HG03135 (cell line): ENCODE measurements at regions not wholly inside any gene's neighbourhood (a gene's known extent, or its start where the extent isn't known, plus 50 kb on each side); places are given as distances from the start of the nearest gene placed in this dataset.

Source experiments
- ATAC-seq: cut with Tn5 transposase; IDR thresholded peaks from one replicate; pipeline ENCODE4 v1.9.1; 2021; ENCODE audit warnings: mild to moderate bottlenecking, moderate library complexity; ENCODE audit not compliant: unreplicated experiment

DNA sequence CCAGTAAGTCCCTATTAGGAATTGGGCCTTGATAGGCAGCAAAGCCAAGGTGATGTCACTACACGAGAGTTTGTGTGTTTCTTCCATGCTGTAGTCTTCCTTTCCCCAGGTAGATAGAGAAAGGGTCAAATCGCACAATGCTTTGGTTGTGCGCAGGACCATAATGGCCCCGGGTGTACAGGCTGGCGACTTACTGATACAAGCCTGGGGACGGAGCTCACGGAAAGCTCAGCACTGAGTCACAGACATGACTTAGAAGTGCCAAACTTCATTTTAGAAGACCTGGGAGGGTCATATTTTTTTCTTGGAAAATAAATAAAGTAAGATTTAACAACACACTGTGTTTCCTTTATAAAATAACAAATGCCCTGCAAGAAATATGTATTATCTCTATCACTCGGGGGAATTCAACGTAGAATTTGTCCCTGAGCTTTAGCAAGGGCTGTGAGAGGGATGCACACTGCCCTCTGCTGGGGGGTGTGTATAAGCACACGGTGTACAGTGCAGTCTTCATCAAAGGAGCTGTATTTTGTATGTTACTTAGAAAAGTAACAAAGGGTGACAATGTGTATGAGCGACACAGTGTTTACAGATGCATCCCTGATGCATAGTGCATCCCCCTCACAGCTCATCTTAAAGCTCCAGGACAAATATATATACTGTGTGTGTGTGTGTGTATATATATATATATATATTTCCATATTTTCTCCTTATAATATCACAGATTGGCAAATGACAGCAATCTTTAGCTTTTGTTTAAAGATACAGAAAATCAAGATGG lies 254.5 kb upstream of the VEGFC start:
- ATAC-seq: peak; percentile 90

DNA sequence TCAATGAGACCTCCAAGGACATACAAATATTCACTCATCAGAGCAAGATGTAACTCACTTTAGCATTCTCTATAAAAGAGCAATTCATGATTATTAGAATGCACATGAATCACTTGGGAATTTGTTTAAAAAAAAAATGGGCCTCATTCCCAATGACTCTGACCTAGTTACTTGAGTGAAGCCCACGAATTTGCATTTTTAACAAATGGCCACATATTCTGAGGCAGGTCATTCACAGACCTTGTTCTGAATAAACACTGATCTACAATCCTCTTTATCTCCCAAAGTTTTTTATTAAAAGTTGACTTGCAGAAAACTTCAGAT lies 255.1 kb upstream of the VEGFC start:
- ATAC-seq: no peak

DNA sequence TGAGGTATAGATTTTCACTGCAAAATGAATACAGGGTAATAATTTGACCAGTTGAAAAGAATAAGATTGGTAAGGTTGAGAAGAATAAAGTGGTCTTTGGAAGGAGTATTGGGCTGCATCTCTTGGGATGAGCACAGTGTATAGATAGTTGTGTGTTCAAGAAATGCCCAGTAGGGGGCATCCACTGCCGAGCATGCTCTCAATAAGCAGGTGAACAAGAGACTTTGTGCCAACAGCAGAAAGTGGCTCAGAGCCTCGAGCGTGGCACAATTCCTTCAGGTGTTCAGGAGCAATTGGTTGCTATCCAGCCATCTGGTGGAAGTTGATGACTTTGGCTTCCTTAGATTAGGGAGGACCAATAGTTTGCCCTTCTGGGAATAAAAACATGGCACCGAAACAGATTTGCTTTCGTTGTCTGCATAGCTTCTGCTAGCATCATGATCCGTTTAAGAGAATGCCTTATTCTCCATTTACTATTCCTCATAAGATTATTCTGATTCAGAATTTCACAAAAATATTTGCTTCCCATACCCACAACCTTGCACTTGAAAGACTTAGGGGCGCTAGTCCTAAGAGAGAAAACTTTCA lies 258.1 kb upstream of the NEIL3 start:
- peak; percentile 87 for ATAC-seq

DNA sequence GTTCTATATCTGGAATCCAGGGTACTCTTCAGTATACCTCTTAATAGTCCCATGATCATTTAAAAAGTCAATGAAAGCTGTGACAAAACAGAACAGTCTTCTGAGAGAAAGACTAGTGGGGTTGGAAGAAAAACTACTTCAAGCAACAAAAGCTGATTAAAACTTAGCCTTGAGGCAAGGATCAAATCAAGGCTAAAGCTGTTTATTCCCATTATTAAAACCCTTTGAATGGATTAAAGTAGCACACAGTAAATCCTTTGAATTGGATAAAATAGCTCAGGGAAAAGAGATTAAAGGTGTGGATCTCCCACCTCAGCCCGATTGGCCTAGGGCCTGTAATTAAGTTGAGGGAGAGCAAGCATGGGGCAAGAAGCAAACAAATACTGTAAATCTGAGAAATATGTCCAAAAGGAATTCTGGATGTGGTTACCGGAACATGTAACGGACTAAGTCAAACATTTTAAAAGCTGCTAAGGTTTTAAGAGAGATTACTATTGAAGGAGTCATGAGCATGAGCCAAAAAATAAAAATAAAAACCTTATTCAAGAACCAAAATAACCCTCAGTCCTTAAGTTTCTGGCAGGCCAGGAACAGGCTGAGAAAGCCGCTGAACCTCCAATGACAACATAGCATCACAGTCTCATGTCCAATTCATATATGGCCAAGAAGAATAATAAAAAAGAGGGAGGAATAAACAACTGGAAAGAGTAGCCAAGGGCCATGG lies 257.3 kb upstream of the NEIL3 start:
- no peak for ATAC-seq

DNA sequence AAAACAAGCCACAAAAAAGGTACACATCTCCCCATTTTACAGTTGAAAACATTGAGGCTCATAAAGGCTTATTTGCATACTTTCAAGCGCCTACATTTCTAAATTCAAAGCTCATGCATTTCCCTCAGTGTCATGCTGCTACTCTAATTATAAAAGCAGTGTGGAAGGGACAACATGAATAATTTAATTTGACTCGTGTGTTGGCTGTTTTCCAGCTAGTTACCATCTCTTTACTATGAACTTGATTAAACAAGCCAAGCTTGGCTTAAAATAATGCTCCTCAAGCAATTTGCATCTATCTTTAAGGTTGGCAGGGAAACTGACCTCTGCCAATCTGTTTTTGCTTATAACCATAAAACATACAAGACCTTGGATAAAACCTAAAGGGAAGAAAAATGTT lies 252.5 kb upstream of the NEIL3 start:
- ATAC-seq: no peak

DNA sequence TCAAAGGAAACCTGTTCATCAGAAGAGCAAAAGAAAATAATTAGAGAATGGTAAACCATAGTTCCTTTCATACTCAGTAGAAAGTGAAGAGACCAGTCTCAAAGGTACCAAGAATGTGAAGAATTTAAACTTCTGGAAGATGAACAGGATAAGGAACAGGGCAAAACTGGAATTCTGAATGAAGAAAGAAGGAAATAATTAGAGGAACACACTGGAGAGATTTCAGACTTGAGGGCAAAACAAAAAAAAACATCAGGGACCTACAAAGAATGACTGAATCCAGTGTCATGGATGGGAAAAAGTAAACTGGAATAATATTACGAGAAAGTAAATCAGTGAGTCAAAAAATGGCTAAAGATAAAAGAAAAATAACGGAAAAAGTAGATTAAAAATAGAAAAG lies 245.6 kb upstream of the NEIL3 start:
- ATAC-seq: no peak

DNA sequence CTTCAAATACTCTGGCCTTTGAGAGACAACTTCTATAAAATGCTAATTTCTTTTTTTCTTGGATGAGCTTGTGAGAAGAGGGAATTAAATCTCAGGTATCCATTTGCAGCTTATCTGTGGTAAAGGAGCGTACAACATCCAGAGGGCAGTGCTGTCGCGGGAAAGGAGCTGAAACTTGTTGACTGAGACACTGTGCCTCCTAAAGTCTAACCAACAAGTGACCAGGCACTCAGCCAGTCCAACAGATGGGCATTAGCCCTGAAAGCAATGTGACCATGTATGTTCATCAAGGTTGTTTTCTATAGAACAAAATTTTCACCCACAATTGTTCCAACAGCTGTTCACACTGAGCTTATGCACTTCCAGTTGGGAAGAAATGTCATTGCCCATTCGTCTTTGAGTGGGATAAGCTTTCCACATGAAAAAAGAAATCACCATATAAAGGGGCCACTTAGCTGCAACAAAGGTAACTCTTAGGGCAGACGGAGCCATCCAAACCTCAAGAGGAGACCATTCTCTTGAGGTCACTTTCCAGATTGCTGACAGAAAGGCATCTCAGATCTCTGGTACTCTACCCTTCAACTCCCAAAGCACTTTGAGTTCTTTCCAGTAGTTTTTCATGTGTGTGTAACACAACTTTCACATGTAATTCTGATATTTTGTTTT lies 244.8 kb upstream of the NEIL3 start:
- ATAC-seq: no peak

DNA sequence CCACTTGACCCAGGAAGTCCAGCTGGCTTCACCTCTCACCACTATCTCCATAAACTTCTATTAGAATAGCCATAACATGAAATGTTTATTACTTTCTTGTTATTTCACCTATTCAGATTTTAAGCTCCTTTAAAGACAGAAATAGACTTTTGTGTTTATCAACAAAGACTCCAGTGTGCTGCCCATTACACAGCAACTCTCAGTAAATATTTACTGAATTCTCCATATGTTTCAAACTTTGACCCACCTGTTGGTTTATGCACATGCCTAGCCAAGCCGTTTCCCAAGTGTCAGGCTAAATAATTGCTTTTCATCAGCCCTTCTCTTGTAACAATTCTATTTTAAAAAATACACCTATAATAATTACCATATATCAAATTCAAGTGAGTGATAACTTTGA lies 242.9 kb upstream of the NEIL3 start:
- ATAC-seq: no peak

DNA sequence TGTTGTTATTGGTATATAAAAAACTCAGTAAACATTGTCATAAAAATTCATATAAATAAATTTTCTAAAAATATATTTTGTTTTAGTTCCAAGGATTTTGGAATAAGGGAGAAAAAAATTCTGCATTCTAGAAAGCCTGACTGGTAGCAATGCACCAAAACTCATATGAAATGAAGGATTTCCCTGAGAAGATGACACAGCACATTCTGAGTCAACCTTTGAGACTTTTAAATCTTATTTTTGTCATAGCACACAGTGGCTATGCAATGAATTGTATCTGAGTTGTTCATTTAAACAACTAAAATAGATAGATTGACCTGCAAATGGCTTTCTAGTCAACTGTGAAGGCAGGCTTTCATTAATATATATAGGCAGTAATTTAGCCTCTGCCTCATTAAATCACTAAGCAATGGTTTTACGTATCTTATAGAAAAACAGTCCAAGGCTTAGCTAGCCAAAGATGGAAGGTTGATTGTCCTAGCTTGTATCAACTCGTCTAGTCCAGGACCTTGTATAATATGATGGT lies 239.1 kb upstream of the NEIL3 start:
- ATAC-seq: no peak

DNA sequence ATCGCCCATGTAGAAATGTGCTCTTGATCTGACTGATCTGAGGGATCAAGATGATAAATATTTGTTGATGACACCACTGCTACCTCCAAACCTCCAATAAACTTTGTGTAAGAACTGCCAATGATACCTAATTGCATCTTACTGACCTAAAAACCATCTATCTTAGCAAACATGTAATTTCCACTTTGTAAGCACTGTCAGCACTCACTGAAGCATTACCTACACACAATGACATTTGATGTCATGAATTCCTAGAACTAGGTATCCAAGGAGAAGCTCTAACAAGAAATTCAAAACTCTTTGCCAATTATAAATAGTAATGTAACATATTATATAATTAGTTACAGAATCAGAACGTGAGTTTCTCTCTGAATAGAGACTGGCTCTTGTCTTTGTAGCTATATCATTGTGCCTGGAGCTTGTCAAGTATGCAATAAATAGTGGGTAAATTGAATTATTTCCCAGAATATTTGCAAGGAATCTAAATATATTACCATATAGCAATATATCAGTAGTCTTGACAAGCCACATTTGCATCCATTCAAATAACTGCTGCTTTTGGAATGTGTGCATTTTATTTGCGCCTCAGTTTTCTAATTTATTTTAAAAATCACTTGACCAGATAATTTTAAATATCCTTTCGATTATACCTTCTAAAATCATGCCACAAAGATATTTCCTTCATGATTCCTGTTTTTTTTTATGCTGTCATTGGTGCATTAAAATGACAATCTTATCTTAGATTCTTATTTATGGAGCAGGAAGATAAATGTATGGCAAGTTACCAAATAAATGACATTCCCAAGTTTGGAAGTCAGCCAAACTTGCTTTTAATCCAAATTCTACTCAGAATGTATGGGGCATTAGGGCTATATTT lies 232.3 kb upstream of the NEIL3 start:
- ATAC-seq: no peak

DNA sequence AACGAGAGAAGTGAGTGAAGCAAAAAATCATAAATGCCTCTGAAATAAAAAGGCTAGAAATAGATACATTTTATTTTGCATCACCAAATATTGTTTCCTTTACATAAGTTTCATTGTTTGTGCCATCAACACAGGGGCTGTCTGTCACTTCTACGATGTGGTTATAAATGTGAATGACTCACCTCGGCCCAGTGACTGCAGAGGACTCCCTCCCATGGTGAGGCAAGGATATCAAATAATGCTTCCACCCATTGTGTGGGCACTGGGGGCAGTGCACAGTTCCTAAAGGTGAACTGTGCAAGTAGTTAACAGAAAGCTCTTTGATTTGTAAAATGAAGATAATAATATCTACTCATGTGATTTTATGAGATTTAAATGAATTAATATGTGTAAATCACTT lies 230.3 kb upstream of the NEIL3 start:
- no peak for ATAC-seq

DNA sequence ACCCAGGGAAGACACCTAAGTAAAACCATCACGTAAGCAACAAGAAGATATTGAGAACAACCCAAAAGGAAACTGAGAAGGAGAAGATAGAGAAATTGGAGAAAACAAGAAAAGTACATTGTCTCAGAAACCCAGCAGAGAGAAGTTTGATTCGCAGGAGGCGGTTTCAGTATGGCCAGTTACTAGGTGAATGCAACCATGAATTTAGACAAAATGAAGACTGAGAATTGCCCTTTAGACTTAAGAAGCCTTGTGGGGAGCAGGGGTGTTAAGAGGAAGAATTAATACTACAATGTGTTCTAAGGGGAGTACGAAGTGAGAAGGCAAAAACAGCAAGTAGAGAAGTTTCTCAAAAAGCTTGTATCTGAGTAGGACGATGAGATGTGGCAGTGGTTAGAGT lies 229.3 kb upstream of the NEIL3 start:
- no peak for ATAC-seq

DNA sequence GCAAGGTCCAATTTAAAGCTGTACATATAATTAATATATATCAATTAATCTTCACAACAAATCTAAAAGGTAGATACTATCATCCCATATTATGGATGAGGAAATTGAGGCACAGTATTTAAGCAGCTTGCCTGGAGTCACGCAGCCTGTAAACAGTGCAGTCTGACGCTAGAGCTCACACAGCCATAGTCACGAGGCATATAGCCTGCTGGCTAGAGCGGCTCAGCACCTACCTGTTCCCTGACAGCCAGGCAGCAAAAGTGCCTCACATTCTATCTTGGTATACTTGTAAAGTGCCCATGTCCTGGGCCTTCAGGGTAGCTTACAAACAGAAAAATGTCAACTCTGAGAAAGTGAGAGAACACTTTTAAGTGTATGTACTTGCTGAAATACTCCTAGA lies 222.6 kb upstream of the NEIL3 start:
- no peak for ATAC-seq

DNA sequence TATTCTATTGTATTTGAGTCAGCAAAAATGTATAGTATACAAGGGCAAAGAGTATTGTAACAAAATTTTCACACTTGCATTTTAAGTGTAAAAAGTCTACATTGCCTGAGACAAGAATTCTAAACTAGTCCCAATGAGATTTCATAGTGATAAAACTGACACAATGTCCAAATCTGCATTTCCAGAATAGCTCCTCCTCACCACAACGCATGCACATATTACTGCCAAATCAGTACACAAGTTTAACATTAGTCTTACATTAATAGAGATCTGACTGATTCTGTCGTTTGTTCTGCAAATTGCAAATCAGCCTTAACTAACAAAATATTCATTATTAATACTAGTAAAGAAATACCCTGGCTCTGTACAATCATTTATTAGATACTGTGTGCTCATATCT lies 222.2 kb upstream of the NEIL3 start:
- no peak for ATAC-seq

DNA sequence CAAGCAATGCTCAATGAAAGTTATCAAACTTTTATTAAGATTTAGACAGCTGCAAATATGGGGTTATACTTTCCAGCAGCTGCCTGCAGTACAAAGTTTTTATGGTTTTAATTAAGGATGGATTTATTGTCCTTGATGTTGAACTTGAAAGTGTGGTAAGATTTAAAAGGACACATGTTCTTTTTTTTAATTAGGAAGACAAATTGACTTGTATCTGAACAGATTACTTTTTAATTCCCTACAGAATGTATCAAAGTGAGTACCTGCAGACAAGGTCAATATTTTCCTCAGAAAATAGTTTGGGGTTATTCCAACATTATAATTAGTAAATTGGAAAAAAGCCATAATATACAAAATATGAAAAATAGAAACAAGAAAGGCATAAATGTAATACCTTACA lies 218.2 kb upstream of the NEIL3 start:
- ATAC-seq: no peak

DNA sequence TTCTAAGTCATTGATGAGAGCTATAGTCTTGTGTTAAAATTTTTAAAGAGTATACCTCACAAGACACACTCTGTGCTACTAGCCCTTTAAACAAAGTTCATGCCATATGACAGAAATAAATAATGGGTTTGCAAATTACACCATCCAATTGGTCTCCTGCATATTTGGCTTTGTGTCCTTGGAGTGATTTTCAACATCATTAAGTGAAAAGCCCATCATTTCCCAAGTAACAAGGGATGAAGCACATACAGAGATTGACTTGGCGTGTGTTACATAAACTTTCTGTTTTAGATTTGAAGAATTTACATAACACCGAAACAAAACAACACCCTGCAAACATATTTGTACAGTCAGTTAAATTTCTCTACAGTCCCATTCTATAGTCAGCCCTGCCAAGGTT lies 216.9 kb upstream of the NEIL3 start:
- no peak for ATAC-seq

DNA sequence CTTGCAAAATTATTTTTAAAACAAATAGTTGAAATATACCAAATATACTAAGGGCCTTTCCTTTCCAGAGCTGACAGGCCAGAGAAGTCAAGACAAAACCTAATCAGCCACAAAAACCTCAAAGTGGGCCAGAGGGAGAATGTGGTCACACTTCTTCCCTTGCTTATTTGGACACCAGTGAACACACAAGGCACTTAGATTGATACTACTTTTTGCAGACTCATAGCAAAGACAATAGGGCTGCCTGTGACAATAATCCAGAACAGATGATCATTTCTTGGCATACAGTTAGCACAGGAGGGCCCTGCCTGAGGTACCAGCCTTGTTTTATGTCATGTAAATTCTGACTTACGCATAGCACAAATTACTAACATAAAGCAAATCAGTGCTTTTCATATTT lies 215.7 kb upstream of the NEIL3 start:
- no peak for ATAC-seq

DNA sequence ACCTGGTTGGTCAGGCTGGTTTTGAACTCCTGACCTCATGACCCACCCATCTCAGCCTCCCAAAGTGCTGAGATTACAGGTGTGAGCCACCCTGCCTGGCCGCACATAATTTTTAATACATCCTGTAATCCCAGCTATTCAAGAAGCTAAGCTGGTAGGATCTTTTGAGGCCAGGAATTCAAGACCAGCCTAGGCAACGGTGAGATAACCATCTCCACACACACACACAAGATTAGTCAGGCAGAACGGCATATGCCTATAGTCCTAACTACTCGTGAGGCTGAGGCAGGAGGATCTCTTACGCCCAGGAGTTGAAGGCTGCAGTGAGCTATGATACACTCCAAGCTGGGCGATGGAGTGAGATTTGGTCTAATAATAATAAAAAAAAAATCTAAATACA lies 212.4 kb upstream of the NEIL3 start:
- no peak for ATAC-seq

DNA sequence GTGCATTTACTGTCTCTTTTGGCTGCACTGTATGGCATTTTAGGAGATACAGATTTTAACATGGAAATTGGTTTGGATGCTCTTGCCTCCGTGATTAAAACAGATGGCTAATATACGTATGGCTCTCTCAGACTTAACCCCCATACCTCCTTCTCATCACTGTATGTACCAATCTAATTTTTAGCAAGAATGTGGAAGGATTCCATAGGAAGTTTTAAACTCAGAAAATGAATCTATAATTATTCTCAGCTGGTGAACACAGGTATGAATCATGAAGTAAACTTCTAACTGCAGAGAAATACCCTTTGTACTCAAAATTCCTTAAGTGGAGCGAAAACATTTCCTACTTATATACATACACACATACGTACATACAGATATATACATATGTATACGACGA lies 210.5 kb upstream of the NEIL3 start:
- ATAC-seq: no peak

DNA sequence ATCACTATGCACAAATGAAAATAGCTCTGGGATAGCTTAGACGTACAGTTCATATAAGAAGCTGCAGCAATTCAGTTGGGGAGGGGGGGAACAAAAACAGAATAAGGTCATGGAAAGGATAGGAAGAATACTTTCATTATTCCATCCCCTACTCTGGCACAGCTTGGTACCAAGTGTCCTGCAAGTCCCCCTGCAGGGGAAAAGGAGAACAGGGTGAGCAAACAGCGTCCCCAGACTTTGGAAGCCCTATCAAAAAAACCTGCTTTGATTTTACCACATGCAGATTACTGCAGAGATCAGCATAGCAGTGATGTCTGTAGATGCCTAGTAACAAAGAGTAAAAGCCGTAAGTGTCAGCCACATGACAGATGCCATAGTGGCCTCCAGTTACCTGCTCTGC lies 209.4 kb upstream of the NEIL3 start:
- no peak for ATAC-seq

DNA sequence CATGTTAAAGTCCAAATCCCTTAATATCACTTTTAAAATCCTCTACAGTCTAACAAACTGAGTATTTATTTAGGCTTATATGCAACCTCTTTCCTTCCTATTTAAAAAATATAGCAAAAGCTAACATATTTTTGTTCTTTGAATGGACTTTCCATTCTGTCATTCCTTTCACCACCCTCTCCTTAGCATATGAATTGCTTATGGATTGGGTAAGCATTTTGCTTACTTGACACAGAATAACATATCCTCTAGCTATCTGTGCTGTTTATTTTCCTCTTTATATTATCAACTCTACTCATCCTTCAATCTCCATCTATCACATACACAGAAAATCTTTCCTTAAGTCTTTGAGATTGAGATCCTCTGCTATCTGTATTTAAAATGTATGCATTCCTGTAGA lies 206.1 kb upstream of the NEIL3 start:
- no peak for ATAC-seq
